H1 (cell line): ENCODE measurements at regions not wholly inside any gene's neighbourhood (a gene's known extent, or its start where the extent isn't known, plus 50 kb on each side); places are given as distances from the start of the nearest gene placed in this dataset.

Experiments used
- BCL11A ChIP-seq, 2 experiments: IDR thresholded peaks; one replicate each; pipeline ENCODE4 v1.6.1; 2011; ENCODE audit warnings: low read depth in 2 of 2, low read length in 2 of 2, mild to moderate bottlenecking in 2 of 2
- CTBP2 ChIP-seq: IDR thresholded peaks from 2 replicates; pipeline ENCODE4 v1.7.0; 2011; ENCODE audit warnings: borderline replicate concordance, mild to moderate bottlenecking, moderate library complexity, mixed read lengths, low read length; ENCODE audit not compliant: insufficient read depth, insufficient read length
- HDAC6 ChIP-seq: IDR thresholded peaks from one replicate; pipeline ENCODE4 v1.7.1; 2012; ENCODE audit warnings: low read depth, mild to moderate bottlenecking, inconsistent platforms, low read length, moderate library complexity
- RXRA ChIP-seq: IDR thresholded peaks from 2 replicates; pipeline ENCODE4 v1.6.1; 2011; ENCODE audit warnings: low read depth, mild to moderate bottlenecking, low read length, moderate library complexity; ENCODE audit not compliant: insufficient read depth
- SRF ChIP-seq: IDR thresholded peaks from 2 replicates; pipeline ENCODE4 v1.6.1; 2011; ENCODE audit warnings: mild to moderate bottlenecking, low read depth, low read length, moderate library complexity
- TBP ChIP-seq: IDR thresholded peaks from 2 replicates; pipeline ENCODE4 v1.6.1; 2011; ENCODE audit warnings: low read depth, low read length, improper control_type of control experiment
- YY1 ChIP-seq: IDR thresholded peaks from 2 replicates; pipeline ENCODE4 v1.6.1; 2011; ENCODE audit warnings: low read depth, mild to moderate bottlenecking, low read length
- TF ChIP-seq, protein P1 (sequence below): fragments of 300-600 bp; sonication (generic); IDR thresholded peaks from 2 replicates; pipeline ENCODE4 v1.7.1; 2012; ENCODE audit warnings: low read length, moderate library complexity, mild to moderate bottlenecking, inconsistent platforms; ENCODE audit not compliant: insufficient replicate concordance

DNA sequence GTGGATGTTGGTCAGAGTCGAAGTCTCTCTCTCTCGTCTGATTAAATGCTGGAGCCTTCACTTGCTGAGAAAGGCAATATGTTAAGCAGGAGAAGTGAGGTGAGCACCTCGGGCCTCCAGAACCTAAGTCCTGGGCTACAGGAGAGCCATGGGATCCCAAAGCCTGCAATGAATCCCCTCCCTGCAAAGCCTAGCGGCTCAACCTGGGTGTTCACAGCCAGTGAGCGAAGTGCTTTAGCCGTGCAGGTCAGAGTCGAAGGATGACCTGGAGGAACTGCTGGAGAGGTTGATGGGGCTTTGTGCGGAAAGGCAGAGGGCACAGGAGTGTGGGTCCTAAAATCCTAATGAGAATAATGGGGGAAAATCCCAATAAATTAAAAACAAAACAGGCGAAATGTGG is 267.8 kb downstream of the ENGASE start (continued):
- TF ChIP-seq, protein P1, sequence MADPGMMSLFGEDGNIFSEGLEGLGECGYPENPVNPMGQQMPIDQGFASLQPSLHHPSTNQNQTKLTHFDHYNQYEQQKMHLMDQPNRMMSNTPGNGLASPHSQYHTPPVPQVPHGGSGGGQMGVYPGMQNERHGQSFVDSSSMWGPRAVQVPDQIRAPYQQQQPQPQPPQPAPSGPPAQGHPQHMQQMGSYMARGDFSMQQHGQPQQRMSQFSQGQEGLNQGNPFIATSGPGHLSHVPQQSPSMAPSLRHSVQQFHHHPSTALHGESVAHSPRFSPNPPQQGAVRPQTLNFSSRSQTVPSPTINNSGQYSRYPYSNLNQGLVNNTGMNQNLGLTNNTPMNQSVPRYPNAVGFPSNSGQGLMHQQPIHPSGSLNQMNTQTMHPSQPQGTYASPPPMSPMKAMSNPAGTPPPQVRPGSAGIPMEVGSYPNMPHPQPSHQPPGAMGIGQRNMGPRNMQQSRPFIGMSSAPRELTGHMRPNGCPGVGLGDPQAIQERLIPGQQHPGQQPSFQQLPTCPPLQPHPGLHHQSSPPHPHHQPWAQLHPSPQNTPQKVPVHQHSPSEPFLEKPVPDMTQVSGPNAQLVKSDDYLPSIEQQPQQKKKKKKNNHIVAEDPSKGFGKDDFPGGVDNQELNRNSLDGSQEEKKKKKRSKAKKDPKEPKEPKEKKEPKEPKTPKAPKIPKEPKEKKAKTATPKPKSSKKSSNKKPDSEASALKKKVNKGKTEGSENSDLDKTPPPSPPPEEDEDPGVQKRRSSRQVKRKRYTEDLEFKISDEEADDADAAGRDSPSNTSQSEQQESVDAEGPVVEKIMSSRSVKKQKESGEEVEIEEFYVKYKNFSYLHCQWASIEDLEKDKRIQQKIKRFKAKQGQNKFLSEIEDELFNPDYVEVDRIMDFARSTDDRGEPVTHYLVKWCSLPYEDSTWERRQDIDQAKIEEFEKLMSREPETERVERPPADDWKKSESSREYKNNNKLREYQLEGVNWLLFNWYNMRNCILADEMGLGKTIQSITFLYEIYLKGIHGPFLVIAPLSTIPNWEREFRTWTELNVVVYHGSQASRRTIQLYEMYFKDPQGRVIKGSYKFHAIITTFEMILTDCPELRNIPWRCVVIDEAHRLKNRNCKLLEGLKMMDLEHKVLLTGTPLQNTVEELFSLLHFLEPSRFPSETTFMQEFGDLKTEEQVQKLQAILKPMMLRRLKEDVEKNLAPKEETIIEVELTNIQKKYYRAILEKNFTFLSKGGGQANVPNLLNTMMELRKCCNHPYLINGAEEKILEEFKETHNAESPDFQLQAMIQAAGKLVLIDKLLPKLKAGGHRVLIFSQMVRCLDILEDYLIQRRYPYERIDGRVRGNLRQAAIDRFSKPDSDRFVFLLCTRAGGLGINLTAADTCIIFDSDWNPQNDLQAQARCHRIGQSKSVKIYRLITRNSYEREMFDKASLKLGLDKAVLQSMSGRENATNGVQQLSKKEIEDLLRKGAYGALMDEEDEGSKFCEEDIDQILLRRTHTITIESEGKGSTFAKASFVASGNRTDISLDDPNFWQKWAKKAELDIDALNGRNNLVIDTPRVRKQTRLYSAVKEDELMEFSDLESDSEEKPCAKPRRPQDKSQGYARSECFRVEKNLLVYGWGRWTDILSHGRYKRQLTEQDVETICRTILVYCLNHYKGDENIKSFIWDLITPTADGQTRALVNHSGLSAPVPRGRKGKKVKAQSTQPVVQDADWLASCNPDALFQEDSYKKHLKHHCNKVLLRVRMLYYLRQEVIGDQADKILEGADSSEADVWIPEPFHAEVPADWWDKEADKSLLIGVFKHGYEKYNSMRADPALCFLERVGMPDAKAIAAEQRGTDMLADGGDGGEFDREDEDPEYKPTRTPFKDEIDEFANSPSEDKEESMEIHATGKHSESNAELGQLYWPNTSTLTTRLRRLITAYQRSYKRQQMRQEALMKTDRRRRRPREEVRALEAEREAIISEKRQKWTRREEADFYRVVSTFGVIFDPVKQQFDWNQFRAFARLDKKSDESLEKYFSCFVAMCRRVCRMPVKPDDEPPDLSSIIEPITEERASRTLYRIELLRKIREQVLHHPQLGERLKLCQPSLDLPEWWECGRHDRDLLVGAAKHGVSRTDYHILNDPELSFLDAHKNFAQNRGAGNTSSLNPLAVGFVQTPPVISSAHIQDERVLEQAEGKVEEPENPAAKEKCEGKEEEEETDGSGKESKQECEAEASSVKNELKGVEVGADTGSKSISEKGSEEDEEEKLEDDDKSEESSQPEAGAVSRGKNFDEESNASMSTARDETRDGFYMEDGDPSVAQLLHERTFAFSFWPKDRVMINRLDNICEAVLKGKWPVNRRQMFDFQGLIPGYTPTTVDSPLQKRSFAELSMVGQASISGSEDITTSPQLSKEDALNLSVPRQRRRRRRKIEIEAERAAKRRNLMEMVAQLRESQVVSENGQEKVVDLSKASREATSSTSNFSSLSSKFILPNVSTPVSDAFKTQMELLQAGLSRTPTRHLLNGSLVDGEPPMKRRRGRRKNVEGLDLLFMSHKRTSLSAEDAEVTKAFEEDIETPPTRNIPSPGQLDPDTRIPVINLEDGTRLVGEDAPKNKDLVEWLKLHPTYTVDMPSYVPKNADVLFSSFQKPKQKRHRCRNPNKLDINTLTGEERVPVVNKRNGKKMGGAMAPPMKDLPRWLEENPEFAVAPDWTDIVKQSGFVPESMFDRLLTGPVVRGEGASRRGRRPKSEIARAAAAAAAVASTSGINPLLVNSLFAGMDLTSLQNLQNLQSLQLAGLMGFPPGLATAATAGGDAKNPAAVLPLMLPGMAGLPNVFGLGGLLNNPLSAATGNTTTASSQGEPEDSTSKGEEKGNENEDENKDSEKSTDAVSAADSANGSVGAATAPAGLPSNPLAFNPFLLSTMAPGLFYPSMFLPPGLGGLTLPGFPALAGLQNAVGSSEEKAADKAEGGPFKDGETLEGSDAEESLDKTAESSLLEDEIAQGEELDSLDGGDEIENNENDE = no peak
- TF ChIP-seq HDAC6 (no peak), TBP (no peak), BCL11A (IDR thresholded peaks at IDR 0.05; ENCODE audit: low read depth in 2 of 2, low read length in 2 of 2) (no peak), SRF (no peak), YY1 (no peak), CTBP2 (no peak), RXRA (no peak)
